IMR-90 (cell line): ENCODE measurements at regions not wholly inside any gene's neighbourhood (a gene's known extent, or its start where the extent isn't known, plus 50 kb on each side); places are given as distances from the start of the nearest gene placed in this dataset.

ENCODE experiments used
- ATAC-seq: fragments of 200-7000 bp; cut with Tn5 transposase; 2 replicates; pipeline ENCODE4 v1.9.1; 2020; ENCODE audit warnings: low read depth, mild to moderate bottlenecking, moderate library complexity
- BruUV-seq: library from RNA; stranded (reverse); fragments of 400-500 nt; replicated peaks from 2 replicates; lab custom pipeline; 2021; lab: Mats Ljungman, UMichigan
- CTCF ChIA-PET: fragments of 300-600 bp; formaldehyde crosslinking; extraction: SDS; loops from one replicate; lab custom pipeline; 2021; ENCODE audit warnings: antibody characterized with exemption; lab: Yijun Ruan, JAX
- POLR2A ChIA-PET: fragments of 300-600 bp; sonication (Branson Sonifier 250); formaldehyde crosslinking; loops from one replicate; lab custom pipeline; 2022; ENCODE audit warnings: antibody characterized with exemption; ENCODE audit not compliant: unreplicated experiment; lab: Charles Lee
- DNase-seq: peaks from one replicate; pipeline ENCODE4 v3.0.0; 2013
- H2AFZ ChIP-seq: replicated peaks from 2 replicates; pipeline ENCODE3; 2013; ENCODE audit warnings: low read length, mild to moderate bottlenecking; ENCODE audit not compliant: poor library complexity
- H2AK5ac ChIP-seq: 2 replicates; pipeline ENCODE4 v1.6.1; 2013; ENCODE audit warnings: low read depth, low read length, inconsistent platforms
- H2AK9ac ChIP-seq: replicated peaks from 2 replicates; pipeline ENCODE3; 2013; ENCODE audit warnings: mild to moderate bottlenecking, low read depth, low read length, moderate library complexity; ENCODE audit not compliant: poor library complexity
- H2BK120ac ChIP-seq: 2 replicates; pipeline ENCODE4 v1.6.1; 2013; ENCODE audit warnings: low read depth, low read length, inconsistent platforms
- H2BK15ac ChIP-seq: 3 replicates; pipeline ENCODE4 v1.6.1; 2013; ENCODE audit warnings: low read depth, low read length, inconsistent platforms
- H2BK20ac ChIP-seq: 2 replicates; pipeline ENCODE4 v1.6.1; 2013; ENCODE audit warnings: low read depth, mild to moderate bottlenecking, inconsistent platforms, low read length, moderate library complexity
- H2BK5ac ChIP-seq: 2 replicates; pipeline ENCODE4 v1.6.1; 2013; ENCODE audit warnings: mild to moderate bottlenecking, low read depth, low read length, inconsistent platforms; ENCODE audit not compliant: poor library complexity, severe bottlenecking
- H3K14ac ChIP-seq: replicated peaks from 2 replicates; pipeline ENCODE4 v1.6.1; 2013; ENCODE audit warnings: low read depth, low read length, inconsistent platforms
- H3K18ac ChIP-seq: 2 replicates; pipeline ENCODE4 v1.6.1; 2013; ENCODE audit warnings: low read depth, low read length, control low read depth
- H3K23ac ChIP-seq: 2 replicates; pipeline ENCODE4 v1.6.1; 2013; ENCODE audit warnings: low read depth, low read length, inconsistent platforms
- H3K27ac ChIP-seq: 2 replicates; pipeline ENCODE4 v1.5.1; 2013; ENCODE audit warnings: mild to moderate bottlenecking, control low read depth, low read length; ENCODE audit not compliant: insufficient read depth
- H3K27me3 ChIP-seq: 2 replicates; pipeline ENCODE4 v1.6.1; 2013; ENCODE audit warnings: low read length; ENCODE audit not compliant: control insufficient read depth, insufficient read depth
- H3K36me3 ChIP-seq: 2 replicates; pipeline ENCODE4 v1.6.1; 2013; ENCODE audit warnings: low read length, mixed read lengths; ENCODE audit not compliant: control insufficient read depth, insufficient read depth
- H3K4ac ChIP-seq: 2 replicates; pipeline ENCODE4 v1.6.1; 2013; ENCODE audit warnings: low read depth, low read length, inconsistent platforms
- H3K4me1 ChIP-seq: 2 replicates; pipeline ENCODE4 v1.6.1; 2013; ENCODE audit warnings: low read length, mixed read lengths; ENCODE audit not compliant: control insufficient read depth, insufficient read depth
- H3K4me2 ChIP-seq: 2 replicates; pipeline ENCODE4 v1.6.1; 2013; ENCODE audit warnings: low read depth, mild to moderate bottlenecking, control low read depth, low read length, moderate library complexity
- H3K4me3 ChIP-seq: 2 replicates; pipeline ENCODE4 v1.5.1; 2013; ENCODE audit warnings: low read depth, mild to moderate bottlenecking, control low read depth, low read length, moderate library complexity; ENCODE audit not compliant: insufficient read depth
- H3K56ac ChIP-seq: 2 replicates; pipeline ENCODE4 v1.6.1; 2013; ENCODE audit warnings: low read length, inconsistent platforms; ENCODE audit not compliant: insufficient read depth; ENCODE audit errors: extremely low read depth
- H3K79me1 ChIP-seq, 2 experiments: 2 replicates each; pipeline ENCODE4 v1.6.1; 2013; ENCODE audit warnings: low read length in 2 of 2, inconsistent platforms in 1 of 2, low read depth in 1 of 2
- H3K9ac ChIP-seq: 2 replicates; pipeline ENCODE4 v1.6.1; 2013; ENCODE audit warnings: low read depth, low read length, control low read depth
- H3K9me1 ChIP-seq: 2 replicates; pipeline ENCODE4 v1.6.1; 2013; ENCODE audit warnings: low read length, inconsistent platforms; ENCODE audit not compliant: insufficient read depth
- H3K9me3 ChIP-seq: 2 replicates; pipeline ENCODE4 v1.6.1; 2013; ENCODE audit warnings: low read length; ENCODE audit not compliant: control insufficient read depth, insufficient read depth
- H4K20me1 ChIP-seq: 2 replicates; pipeline ENCODE4 v1.6.1; 2013; ENCODE audit warnings: low read length, inconsistent platforms; ENCODE audit not compliant: insufficient read depth
- H4K5ac ChIP-seq: 2 replicates; pipeline ENCODE4 v1.6.1; 2013; ENCODE audit warnings: mild to moderate bottlenecking, low read depth, low read length, control low read depth
- H4K8ac ChIP-seq, 2 experiments: 2 replicates each; pipeline ENCODE4 v1.6.1; 2013; ENCODE audit warnings: low read depth in 2 of 2, low read length in 2 of 2, control low read depth in 1 of 2, inconsistent platforms in 1 of 2
- H4K91ac ChIP-seq: 2 replicates; pipeline ENCODE4 v1.6.1; 2013; ENCODE audit warnings: low read depth, low read length, inconsistent platforms; ENCODE audit not compliant: insufficient read depth
- BHLHE40 ChIP-seq: fragments of 150-350 bp; IDR thresholded peaks from 2 replicates; pipeline ENCODE4 v1.6.1; 2016; ENCODE audit warnings: mild to moderate bottlenecking, low read depth, low read length
- CEBPB ChIP-seq: IDR thresholded peaks from 2 replicates; pipeline ENCODE4 v1.6.1; 2012; ENCODE audit warnings: low read depth, low read length, improper control_type of control experiment
- CHD1 ChIP-seq: IDR thresholded peaks from 2 replicates; pipeline ENCODE4 v1.6.1; 2012; ENCODE audit warnings: low read depth, low read length, improper control_type of control experiment
- FOS ChIP-seq: fragments of 150-350 bp; IDR thresholded peaks from 2 replicates; pipeline ENCODE4 v1.6.1; 2016; ENCODE audit warnings: low read depth, low read length
- MAFK ChIP-seq: IDR thresholded peaks from 2 replicates; pipeline ENCODE4 v1.6.1; 2012; ENCODE audit warnings: low read depth, low read length, improper control_type of control experiment
- MAZ ChIP-seq: IDR thresholded peaks from 2 replicates; pipeline ENCODE4 v1.6.1; 2012; ENCODE audit warnings: low read depth, mild to moderate bottlenecking, low read length, improper control_type of control experiment, moderate library complexity, borderline replicate concordance
- MXI1 ChIP-seq: IDR thresholded peaks from 2 replicates; pipeline ENCODE4 v1.6.1; 2012; ENCODE audit warnings: low read depth, mild to moderate bottlenecking, low read length, moderate library complexity, borderline replicate concordance
- NFE2L2 ChIP-seq: fragments of 150-350 bp; IDR thresholded peaks from 2 replicates; pipeline ENCODE4 v1.6.1; 2016; ENCODE audit warnings: low read depth, mild to moderate bottlenecking, low read length
- POLR2A ChIP-seq: IDR thresholded peaks from 2 replicates; pipeline ENCODE4 v1.6.1; 2012; ENCODE audit warnings: mild to moderate bottlenecking, low read depth, low read length
- RAD21 ChIP-seq: IDR thresholded peaks from 2 replicates; pipeline ENCODE4 v1.6.1; 2012; ENCODE audit warnings: low read length, improper control_type of control experiment
- RCOR1 ChIP-seq: IDR thresholded peaks from 2 replicates; pipeline ENCODE4 v1.6.1; 2012; ENCODE audit warnings: mild to moderate bottlenecking, low read length, improper control_type of control experiment; ENCODE audit not compliant: insufficient replicate concordance
- RFX5 ChIP-seq: IDR thresholded peaks from 2 replicates; pipeline ENCODE4 v1.8.0; 2012; ENCODE audit warnings: low read depth, mild to moderate bottlenecking, low read length, moderate library complexity
- SMC3 ChIP-seq: fragments of 150-350 bp; IDR thresholded peaks from 2 replicates; pipeline ENCODE4 v1.6.1; 2016; ENCODE audit warnings: low read depth, mild to moderate bottlenecking, antibody characterized with exemption, low read length, moderate library complexity
- WGBS, 2 experiments: methylation state at CpG; one replicate each; pipeline versions ENCODE4 v1.1.5 to v1.1.7; 2013; ENCODE audit warnings: missing lambda C conversion rate in 2 of 2; ENCODE audit not compliant: insufficient read length in 1 of 2; ENCODE audit errors: extremely low coverage in 2 of 2; 5-methylcytosine and 5-hydroxymethylcytosine counted together
- dilution Hi-C: fragments of 300-500 bp; cut with HindIII; formaldehyde crosslinking; loops from one replicate; pipeline ENCODE4 v1.14.3; 2018; ENCODE audit warnings: low sequenced_read_pairs; ENCODE audit not compliant: unreplicated experiment
- in situ Hi-C: fragments of 300-500 bp; cut with MboI; formaldehyde crosslinking; loops from 3 replicates; pipeline ENCODE4 v1.14.3; 2019; ENCODE audit warnings: low sequenced_read_pairs, inconsistent platforms, mixed read lengths
- intact Hi-C: fragments of 100-400 bp; cut with micrococcal nuclease; formaldehyde crosslinking; loops from 2 replicates; pipeline ENCODE4 v1.10.0; 2022
- TF ChIP-seq, protein P1 (sequence below): fragments of 150-350 bp; IDR thresholded peaks from 2 replicates; pipeline ENCODE4 v1.6.1; 2017; ENCODE audit warnings: mild to moderate bottlenecking, antibody characterized with exemption, low read length, low read depth
- TF ChIP-seq, protein P2 (sequence below): fragments of 150-350 bp; IDR thresholded peaks from 2 replicates; pipeline ENCODE4 v1.6.1; 2016; ENCODE audit warnings: low read depth, mild to moderate bottlenecking, low read length, moderate library complexity, borderline replicate concordance
- TF ChIP-seq, protein P3 (sequence below): conservative IDR thresholded peaks from 2 replicates; pipeline ENCODE4 v1.5.1; 2012; ENCODE audit warnings: mild to moderate bottlenecking, low read depth, low read length, improper control_type of control experiment

DNA sequence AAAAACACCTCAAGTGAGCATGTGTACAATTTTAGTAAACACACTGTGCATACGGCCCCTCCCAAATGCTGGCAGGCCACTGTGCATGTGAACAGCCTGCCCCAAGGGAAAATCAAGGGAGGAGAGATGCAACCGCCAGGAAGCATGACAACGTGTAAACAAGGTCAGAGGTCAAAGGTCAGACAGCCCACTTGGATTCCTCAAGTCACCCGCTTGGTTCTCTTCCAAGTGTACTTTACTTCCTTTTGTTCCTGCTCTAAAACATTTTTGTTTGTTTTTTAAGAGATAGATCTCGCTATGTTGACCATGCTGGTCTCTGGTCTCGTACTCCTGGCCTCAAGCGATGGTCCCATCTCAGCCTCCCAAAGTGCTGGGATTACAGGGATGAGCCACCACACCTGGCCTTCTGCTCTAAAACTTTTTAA is 126.7 kb upstream of the SHB start:
- in situ Hi-C loops: no loop called here
- no peaks in the 10 kb centered on the region for H3K4me1 ChIP-seq
- H3K36me3 ChIP-seq: no peaks in the 10 kb centered on the region
- no peak overlapping the region for H2BK5ac ChIP-seq
- H2AK5ac ChIP-seq: no peak overlapping the region
- no peak overlapping the region for H3K4me3 ChIP-seq
- H3K56ac ChIP-seq: no peak overlapping the region
- POLR2A ChIA-PET: no interaction called here
- H4K20me1 ChIP-seq: no peaks in the 10 kb centered on the region
- no peak overlapping the region for H3K27ac ChIP-seq
- no peak overlapping the region for H2BK120ac ChIP-seq
- H4K5ac ChIP-seq: no peak overlapping the region
- no peak overlapping the region for H2BK15ac ChIP-seq
- H3K4ac ChIP-seq: no peak overlapping the region
- H3K14ac ChIP-seq: no peak overlapping the region
- H3K23ac ChIP-seq: no peak overlapping the region; the same call in 1 of the 2 replicates
- intact Hi-C loops: no loop called here
- TF ChIP-seq RCOR1: no peak
- no peak for TF ChIP-seq CHD1
- TF ChIP-seq, protein P1, sequence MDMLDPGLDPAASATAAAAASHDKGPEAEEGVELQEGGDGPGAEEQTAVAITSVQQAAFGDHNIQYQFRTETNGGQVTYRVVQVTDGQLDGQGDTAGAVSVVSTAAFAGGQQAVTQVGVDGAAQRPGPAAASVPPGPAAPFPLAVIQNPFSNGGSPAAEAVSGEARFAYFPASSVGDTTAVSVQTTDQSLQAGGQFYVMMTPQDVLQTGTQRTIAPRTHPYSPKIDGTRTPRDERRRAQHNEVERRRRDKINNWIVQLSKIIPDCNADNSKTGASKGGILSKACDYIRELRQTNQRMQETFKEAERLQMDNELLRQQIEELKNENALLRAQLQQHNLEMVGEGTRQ: no peak
- no peak for TF ChIP-seq MAFK
- no peak for TF ChIP-seq CEBPB
- no peak for TF ChIP-seq NFE2L2
- no peak for TF ChIP-seq SMC3
- TF ChIP-seq POLR2A: no peak
- no peak for TF ChIP-seq BHLHE40
- no peak for TF ChIP-seq MXI1
- no peak for TF ChIP-seq RAD21
- TF ChIP-seq, protein P2, sequence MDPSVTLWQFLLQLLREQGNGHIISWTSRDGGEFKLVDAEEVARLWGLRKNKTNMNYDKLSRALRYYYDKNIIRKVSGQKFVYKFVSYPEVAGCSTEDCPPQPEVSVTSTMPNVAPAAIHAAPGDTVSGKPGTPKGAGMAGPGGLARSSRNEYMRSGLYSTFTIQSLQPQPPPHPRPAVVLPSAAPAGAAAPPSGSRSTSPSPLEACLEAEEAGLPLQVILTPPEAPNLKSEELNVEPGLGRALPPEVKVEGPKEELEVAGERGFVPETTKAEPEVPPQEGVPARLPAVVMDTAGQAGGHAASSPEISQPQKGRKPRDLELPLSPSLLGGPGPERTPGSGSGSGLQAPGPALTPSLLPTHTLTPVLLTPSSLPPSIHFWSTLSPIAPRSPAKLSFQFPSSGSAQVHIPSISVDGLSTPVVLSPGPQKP: no peak
- no peak for TF ChIP-seq FOS
- TF ChIP-seq MAZ: no peak
- TF ChIP-seq RFX5: no peak
- TF ChIP-seq, protein P3, sequence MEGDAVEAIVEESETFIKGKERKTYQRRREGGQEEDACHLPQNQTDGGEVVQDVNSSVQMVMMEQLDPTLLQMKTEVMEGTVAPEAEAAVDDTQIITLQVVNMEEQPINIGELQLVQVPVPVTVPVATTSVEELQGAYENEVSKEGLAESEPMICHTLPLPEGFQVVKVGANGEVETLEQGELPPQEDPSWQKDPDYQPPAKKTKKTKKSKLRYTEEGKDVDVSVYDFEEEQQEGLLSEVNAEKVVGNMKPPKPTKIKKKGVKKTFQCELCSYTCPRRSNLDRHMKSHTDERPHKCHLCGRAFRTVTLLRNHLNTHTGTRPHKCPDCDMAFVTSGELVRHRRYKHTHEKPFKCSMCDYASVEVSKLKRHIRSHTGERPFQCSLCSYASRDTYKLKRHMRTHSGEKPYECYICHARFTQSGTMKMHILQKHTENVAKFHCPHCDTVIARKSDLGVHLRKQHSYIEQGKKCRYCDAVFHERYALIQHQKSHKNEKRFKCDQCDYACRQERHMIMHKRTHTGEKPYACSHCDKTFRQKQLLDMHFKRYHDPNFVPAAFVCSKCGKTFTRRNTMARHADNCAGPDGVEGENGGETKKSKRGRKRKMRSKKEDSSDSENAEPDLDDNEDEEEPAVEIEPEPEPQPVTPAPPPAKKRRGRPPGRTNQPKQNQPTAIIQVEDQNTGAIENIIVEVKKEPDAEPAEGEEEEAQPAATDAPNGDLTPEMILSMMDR: no peak
- no peaks in the 10 kb centered on the region for H3K79me1 ChIP-seq
- no peak overlapping the region for H4K8ac ChIP-seq
- ATAC-seq: no peak
- no peak overlapping the region for H3K9ac ChIP-seq
- DNase-seq: no peak
- WGBS, 2 experiments: 47% methylated on average over 5 of the region's 7 CpGs; no CpG with 5 or more reads in 1 of the 2 experiments
- no peaks in the 10 kb centered on the region for H3K9me3 ChIP-seq
- H2BK20ac ChIP-seq: no peak overlapping the region
- no peak overlapping the region for H2AFZ ChIP-seq
- CTCF ChIA-PET: no interaction called here
- no peaks in the 10 kb centered on the region for H3K9me1 ChIP-seq
- H2AK9ac ChIP-seq: no peak overlapping the region
- BruUV-seq: no TSS peak
- peaks cover 38% of the 10 kb centered on the region for H3K27me3 ChIP-seq
- H3K18ac ChIP-seq: no peak overlapping the region
- dilution Hi-C loops: no loop called here
- no peak overlapping the region for H3K4me2 ChIP-seq
- H4K91ac ChIP-seq: no peak overlapping the region
